ENCODE measurements at regions not wholly inside any gene's neighbourhood (a gene's known extent, or its start where the extent isn't known, plus 50 kb on each side); places are given as distances from the start of the nearest gene placed in this dataset.

GRCh38 chr5:25095261-25095660 is 450.5 kb upstream of the CDH10 start:
- TF ChIP-seq, protein P1, sequence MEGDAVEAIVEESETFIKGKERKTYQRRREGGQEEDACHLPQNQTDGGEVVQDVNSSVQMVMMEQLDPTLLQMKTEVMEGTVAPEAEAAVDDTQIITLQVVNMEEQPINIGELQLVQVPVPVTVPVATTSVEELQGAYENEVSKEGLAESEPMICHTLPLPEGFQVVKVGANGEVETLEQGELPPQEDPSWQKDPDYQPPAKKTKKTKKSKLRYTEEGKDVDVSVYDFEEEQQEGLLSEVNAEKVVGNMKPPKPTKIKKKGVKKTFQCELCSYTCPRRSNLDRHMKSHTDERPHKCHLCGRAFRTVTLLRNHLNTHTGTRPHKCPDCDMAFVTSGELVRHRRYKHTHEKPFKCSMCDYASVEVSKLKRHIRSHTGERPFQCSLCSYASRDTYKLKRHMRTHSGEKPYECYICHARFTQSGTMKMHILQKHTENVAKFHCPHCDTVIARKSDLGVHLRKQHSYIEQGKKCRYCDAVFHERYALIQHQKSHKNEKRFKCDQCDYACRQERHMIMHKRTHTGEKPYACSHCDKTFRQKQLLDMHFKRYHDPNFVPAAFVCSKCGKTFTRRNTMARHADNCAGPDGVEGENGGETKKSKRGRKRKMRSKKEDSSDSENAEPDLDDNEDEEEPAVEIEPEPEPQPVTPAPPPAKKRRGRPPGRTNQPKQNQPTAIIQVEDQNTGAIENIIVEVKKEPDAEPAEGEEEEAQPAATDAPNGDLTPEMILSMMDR (IDR thresholded peaks at IDR 0.05; ENCODE audit: low read depth, low read length, poor library complexity, severe bottlenecking): no peak
- TF ChIP-seq EZH2phosphoT487 (IDR thresholded peaks at IDR 0.05; ENCODE audit: borderline replicate concordance, low read length): no peak

Measured in DOHH2 (cell line).